ENCODE measurements at regions not wholly inside any gene's neighbourhood (a gene's known extent, or its start where the extent isn't known, plus 50 kb on each side); places are given as distances from the start of the nearest gene placed in this dataset.

DNA sequence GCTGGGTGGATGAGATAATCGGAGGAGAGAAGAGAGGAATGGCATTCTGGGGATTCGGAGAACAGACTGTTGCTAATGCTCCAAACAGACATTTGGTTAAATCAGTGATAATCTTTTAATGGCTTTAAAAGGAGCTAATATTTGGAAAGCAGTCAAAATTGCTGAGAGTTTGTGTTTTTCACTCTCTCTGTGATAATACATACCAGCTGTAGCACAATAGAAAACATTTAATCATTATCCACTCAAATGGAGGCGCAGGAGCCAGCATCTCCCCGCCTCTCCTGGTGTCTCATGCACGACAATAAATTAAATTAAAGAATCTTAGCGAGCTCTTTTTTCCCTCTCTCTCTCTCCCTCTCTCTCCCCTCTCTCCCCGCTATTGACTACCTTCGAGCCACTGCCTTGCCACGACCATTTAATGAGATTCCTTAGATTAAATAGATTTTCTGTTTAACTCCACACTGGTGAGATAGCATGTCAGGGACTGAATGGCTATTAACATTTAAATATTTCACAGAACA, 268.6 kb upstream of the MVB12B start:
- POLR2A ChIA-PET = no interaction called here

GRCh38 chr9:126058591-126058990, 268.0 kb upstream of the MVB12B start:
- no peaks in the 10 kb centered on the region for H3K9me3 ChIP-seq (replicated peaks; ENCODE audit: control insufficient read depth, insufficient read depth, low read depth, low read length)
- H3K4me1 ChIP-seq (replicated peaks in 1 of 2; ENCODE audit: control insufficient read depth in 2 of 2, insufficient read depth in 2 of 2, low read length in 2 of 2) = no peaks in the 10 kb centered on the region
- in situ Hi-C loops (cut with MboI) = no loop called here
- 12% methylated on average over 15 of the region's 16 CpGs for WGBS (ENCODE audit: insufficient coverage, low coverage, missing lambda C conversion rate)
- H3K36me3 ChIP-seq (ENCODE audit: control insufficient read depth, insufficient read depth, low read length) = no peaks in the 10 kb centered on the region
- CTCF ChIA-PET (ENCODE audit: low intra/inter-chr PET ratio) = no interaction called here
- no peak overlapping the region for H2AFZ ChIP-seq (ENCODE audit: low read depth, low read length)
- H3K4me3 ChIP-seq = no peak overlapping the region
- POLR2A ChIA-PET = no interaction called here
- peaks cover 14 to 50% of the 10 kb centered on the region in 2 experiments for H3K27me3 ChIP-seq (ENCODE audit: control insufficient read depth in 2 of 2, insufficient read depth in 2 of 2, low read length in 2 of 2)
- no peak overlapping the region for H3K9ac ChIP-seq (ENCODE audit: insufficient read depth in 1 of 2, low read depth in 2 of 2, low read length in 2 of 2)
- no TSS peak for BruUV-seq (replicated peaks)
- H3K79me2 ChIP-seq (ENCODE audit: control insufficient read depth, insufficient read depth, low read length) = no peaks in the 10 kb centered on the region
- intact Hi-C loops (cut with micrococcal nuclease) = no loop called here
- H4K20me1 ChIP-seq (replicated peaks; ENCODE audit: control insufficient read depth, insufficient read depth, low read length) = 0 out of 2 replicates have a peak, but pooled peaks cover 5% of the 10 kb centered on the region
- no peak for FAIRE-seq
- H3K4me2 ChIP-seq (ENCODE audit: insufficient read depth, low read length) = no peak overlapping the region
- no peak overlapping the region for H3K27ac ChIP-seq (ENCODE audit: extremely low read depth, low read depth, low read length)
- no peak for TF ChIP-seq SNIP1 (IDR thresholded peaks at IDR 0.05; ENCODE audit: low read depth)
- TF ChIP-seq SMARCB1 (IDR thresholded peaks at IDR 0.05; ENCODE audit: insufficient read length, low read depth) = no peak
- no peak for TF ChIP-seq MTA1 (IDR thresholded peaks at IDR 0.05; ENCODE audit: borderline replicate concordance)
- TF ChIP-seq GMEB1 (CRISPR knock-in tag; IDR thresholded peaks at IDR 0.05) = no peak
- TF ChIP-seq ZNF311 (CRISPR knock-in tag; IDR thresholded peaks at IDR 0.05) = no peak
- TF ChIP-seq CBFB (CRISPR knock-in tag; IDR thresholded peaks at IDR 0.05) = no peak
- no peak for TF ChIP-seq BRD9 (IDR thresholded peaks at IDR 0.05; ENCODE audit: low read depth, partially characterized antibody)
- no peak for TF ChIP-seq GTF2E2 (tag; IDR thresholded peaks at IDR 0.05)
- no peaks in the 10 kb centered on the region for H3K9me1 ChIP-seq (ENCODE audit: control insufficient read depth, insufficient read depth, low read length)
- no peak for ATAC-seq
- no peak for DNase-seq (ENCODE audit: extremely low read depth in 1 of 4, low spot score in 3 of 4)

More for the DNA sequence above, 268.6 kb upstream of the MVB12B start:
- H3K36me3 ChIP-seq (ENCODE audit: control insufficient read depth, insufficient read depth, low read length) = no peaks in the 10 kb centered on the region
- ATAC-seq (no peak), DNase-seq (ENCODE audit: extremely low read depth in 1 of 4, low spot score in 3 of 4) (no peak), FAIRE-seq (no peak)
- WGBS (ENCODE audit: insufficient coverage, low coverage, missing lambda C conversion rate) = 2% methylated on average over 9 of the region's 9 CpGs
- intact Hi-C loops (cut with micrococcal nuclease) = no loop called here
- H3K4me3 ChIP-seq = no peak overlapping the region
- H3K4me1 ChIP-seq (replicated peaks in 1 of 2; ENCODE audit: control insufficient read depth in 2 of 2, insufficient read depth in 2 of 2, low read length in 2 of 2) = no peaks in the 10 kb centered on the region
- CTCF ChIA-PET (ENCODE audit: low intra/inter-chr PET ratio) = no interaction called here
- TF ChIP-seq ETV1 (tag; conservative IDR thresholded peaks at IDR 0.05; ENCODE audit: low read depth) (no peak), COPS2 (conservative IDR thresholded peaks at IDR 0.05) (no peak), FOXP1 (CRISPR knock-in tag; IDR thresholded peaks at IDR 0.05) (no peak), CEBPG (CRISPR knock-in tag; IDR thresholded peaks at IDR 0.05) (no peak), CEBPG (tag; conservative IDR thresholded peaks at IDR 0.05 in 1 of 2, IDR thresholded peaks at IDR 0.05 in 1 of 2) (no peak), ZBED1 (IDR thresholded peaks at IDR 0.05) (no peak), SMAD1 (IDR thresholded peaks at IDR 0.05; ENCODE audit: low read depth, low read length, partially characterized antibody) (no peak)
- TF ChIP-seq, protein P1, sequence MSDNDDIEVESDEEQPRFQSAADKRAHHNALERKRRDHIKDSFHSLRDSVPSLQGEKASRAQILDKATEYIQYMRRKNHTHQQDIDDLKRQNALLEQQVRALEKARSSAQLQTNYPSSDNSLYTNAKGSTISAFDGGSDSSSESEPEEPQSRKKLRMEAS (CRISPR knock-in tag; IDR thresholded peaks at IDR 0.05) = no peak
- H3K9me3 ChIP-seq (replicated peaks; ENCODE audit: control insufficient read depth, insufficient read depth, low read depth, low read length) = no peaks in the 10 kb centered on the region
- H2AFZ ChIP-seq (ENCODE audit: low read depth, low read length) = no peak overlapping the region
- H3K27ac ChIP-seq (ENCODE audit: extremely low read depth, low read depth, low read length) = no peak overlapping the region
- H3K9me1 ChIP-seq (ENCODE audit: control insufficient read depth, insufficient read depth, low read length) = no peaks in the 10 kb centered on the region
- no peak overlapping the region for H3K4me2 ChIP-seq (ENCODE audit: insufficient read depth, low read length)
- peaks cover 14 to 53% of the 10 kb centered on the region in 2 experiments for H3K27me3 ChIP-seq (ENCODE audit: control insufficient read depth in 2 of 2, insufficient read depth in 2 of 2, low read length in 2 of 2)
- H4K20me1 ChIP-seq (replicated peaks; ENCODE audit: control insufficient read depth, insufficient read depth, low read length) = peaks cover 5% of the 10 kb centered on the region; the same call in 1 of the 2 replicates
- in situ Hi-C loops (cut with MboI) = no loop called here
- no TSS peak for BruUV-seq (replicated peaks)
- no peak overlapping the region for H3K9ac ChIP-seq (ENCODE audit: insufficient read depth in 1 of 2, low read depth in 2 of 2, low read length in 2 of 2)
- H3K79me2 ChIP-seq (ENCODE audit: control insufficient read depth, insufficient read depth, low read length) = no peaks in the 10 kb centered on the region

Data from K562 (cell line).